Superior temporal gyrus (tissue), 1 donor: ENCODE measurements at regions not wholly inside any gene's neighbourhood (a gene's known extent, or its start where the extent isn't known, plus 50 kb on each side); places are given as distances from the start of the nearest gene placed in this dataset.
"Not testable (repeated sequence)": the region's sequence is repeated elsewhere in the genome, so short reads cannot be mapped to it uniquely, and the experiment has no call there.

ENCODE experiments used
- DNase-seq: peaks from one replicate; pipeline ENCODE4 v3.0.0-alpha.2; 2016; ENCODE audit errors: extremely low spot score

- DNase-seq, result no peak
These were observed 179.0 kb downstream of the BCAS1 start for GRCh38 chr20:53891306-53891894.

- no peak for DNase-seq
These were observed 179.7 kb downstream of the BCAS1 start for GRCh38 chr20:53890443-53891305.

- DNase-seq, result no peak
These were observed 180.8 kb downstream of the BCAS1 start for GRCh38 chr20:53889411-53890148.

- DNase-seq, result no peak
These were observed 181.4 kb downstream of the BCAS1 start for GRCh38 chr20:53888951-53889350.

- DNase-seq, result no peak
These were observed 181.9 kb downstream of the BCAS1 start for GRCh38 chr20:53888510-53888909.

GRCh38 chr20:53887973-53888372 lies 182.4 kb downstream of the BCAS1 start:
- no peak for DNase-seq

GRCh38 chr20:53884859-53885541 lies 185.4 kb downstream of the BCAS1 start:
- no peak for DNase-seq

- no peak for DNase-seq
These were observed 187.1 kb downstream of the BCAS1 start for GRCh38 chr20:53883098-53883911.

GRCh38 chr20:53882438-53882986 lies 187.9 kb downstream of the BCAS1 start:
- DNase-seq, result not testable (repeated sequence)

GRCh38 chr20:53881362-53881761 lies 189.0 kb downstream of the BCAS1 start:
- no peak for DNase-seq

- no peak for DNase-seq
These were observed 190.2 kb downstream of the BCAS1 start for GRCh38 chr20:53880108-53880641.

GRCh38 chr20:53879048-53879684 lies 191.2 kb downstream of the BCAS1 start:
- no peak for DNase-seq

GRCh38 chr20:53878262-53879047 lies 191.9 kb downstream of the BCAS1 start:
- DNase-seq, result no peak

GRCh38 chr20:53876956-53877355 lies 193.4 kb downstream of the BCAS1 start:
- no peak for DNase-seq

- DNase-seq, result no peak
These were observed 193.9 kb downstream of the BCAS1 start for GRCh38 chr20:53876470-53876869.

- DNase-seq, result no peak
These were observed 194.9 kb downstream of the BCAS1 start for GRCh38 chr20:53875452-53875851.

GRCh38 chr20:53874706-53875105 lies 195.7 kb downstream of the BCAS1 start:
- no peak for DNase-seq

GRCh38 chr20:53874104-53874503 lies 196.3 kb downstream of the BCAS1 start:
- no peak for DNase-seq

GRCh38 chr20:53873230-53873604 lies 197.2 kb downstream of the BCAS1 start:
- DNase-seq, result no peak
